Neural cell (in vitro differentiated cells): ENCODE measurements at regions not wholly inside any gene's neighbourhood (a gene's known extent, or its start where the extent isn't known, plus 50 kb on each side); places are given as distances from the start of the nearest gene placed in this dataset.

Experiments used
- H2AFZ ChIP-seq: fragments of 200-600, 300-800 bp; sonication (generic), shearing (Covaris generic); 2 replicates; pipeline ENCODE4 v1.6.0; 2014; ENCODE audit warnings: low read depth, mild to moderate bottlenecking, antibody characterized with exemption, low read length, moderate library complexity
- H3F3A ChIP-seq: fragments of 200-600 bp; shearing (Covaris generic); 2 replicates; pipeline ENCODE4 v1.6.1; 2016; ENCODE audit warnings: mild to moderate bottlenecking, moderate library complexity, mixed read lengths, antibody characterized with exemption, low read length; ENCODE audit not compliant: insufficient read depth, poor library complexity, severe bottlenecking
- H3K27ac ChIP-seq: fragments of 200-600, 300-800 bp; sonication (generic), shearing (Covaris generic); 2 replicates; pipeline ENCODE4 v1.5.1; 2014; ENCODE audit warnings: mild to moderate bottlenecking, low read length, moderate library complexity
- H3K27me3 ChIP-seq: fragments of 300-800, 200-600 bp; sonication (generic), shearing (Covaris generic); 2 replicates; pipeline ENCODE4 v1.6.0; 2014; ENCODE audit warnings: mild to moderate bottlenecking, low read depth, low read length, moderate library complexity; ENCODE audit not compliant: insufficient read depth
- H3K36me3 ChIP-seq: fragments of 300-800, 200-600 bp; sonication (generic), shearing (Covaris generic); 2 replicates; pipeline ENCODE4 v1.5.1; 2014; ENCODE audit warnings: mild to moderate bottlenecking, antibody characterized with exemption, low read length, moderate library complexity; ENCODE audit not compliant: insufficient read depth
- H3K4me2 ChIP-seq: fragments of 300-800, 200-600 bp; sonication (generic), shearing (Covaris generic); 2 replicates; pipeline ENCODE4 v1.6.0; 2014; ENCODE audit warnings: mild to moderate bottlenecking, low read length
- H3K4me3 ChIP-seq: fragments of 300-800, 200-600 bp; sonication (generic), shearing (Covaris generic); 2 replicates; pipeline ENCODE4 v1.5.1; 2014; ENCODE audit warnings: mild to moderate bottlenecking, low read length, moderate library complexity
- H3K79me2 ChIP-seq: fragments of 200-600 bp; shearing (Covaris generic); replicated peaks from 2 replicates; pipeline ENCODE4 v1.6.0; 2014; ENCODE audit warnings: mild to moderate bottlenecking, low read length, moderate library complexity; ENCODE audit not compliant: insufficient read depth
- H3K9ac ChIP-seq: fragments of 300-800, 200-600 bp; sonication (generic), shearing (Covaris generic); 2 replicates; pipeline ENCODE4 v1.6.1; 2016; ENCODE audit warnings: mild to moderate bottlenecking, low read length, mixed read lengths
- H3K9me2 ChIP-seq: fragments of 200-600 bp; shearing (Covaris generic); 2 replicates; pipeline ENCODE4 v1.6.1; 2016; ENCODE audit warnings: mild to moderate bottlenecking, low read length, mixed read lengths; ENCODE audit not compliant: insufficient read depth
- H3K9me3 ChIP-seq: fragments of 200-600, 300-800 bp; sonication (generic), shearing (Covaris generic); 2 replicates; pipeline ENCODE4 v1.6.1; 2016; ENCODE audit warnings: mild to moderate bottlenecking, mixed run types, low read length, moderate library complexity, mixed read lengths
- H4K20me1 ChIP-seq: fragments of 200-600 bp; shearing (Covaris generic); 2 replicates; pipeline ENCODE4 v1.6.1; 2016; ENCODE audit warnings: mild to moderate bottlenecking, mixed run types; ENCODE audit not compliant: insufficient read depth
- CTCF ChIP-seq: fragments of 450-650 bp; IDR thresholded peaks from 2 replicates; pipeline ENCODE4 v1.5.1; 2014; ENCODE audit warnings: antibody characterized with exemption, mild to moderate bottlenecking, moderate library complexity; ENCODE audit not compliant: poor library complexity, severe bottlenecking
- EP300 ChIP-seq: fragments of 450-650 bp; conservative IDR thresholded peaks from 2 replicates; pipeline ENCODE4 v1.6.1; 2014; ENCODE audit warnings: antibody characterized with exemption, mild to moderate bottlenecking, moderate library complexity; ENCODE audit not compliant: poor library complexity, severe bottlenecking
- EZH2 ChIP-seq: fragments of 200-600, 300-800 bp; shearing (Covaris generic), sonication (generic); IDR thresholded peaks from 2 replicates; pipeline ENCODE4 v1.6.1; 2014; ENCODE audit warnings: antibody characterized with exemption, low read length, borderline replicate concordance, mild to moderate bottlenecking; ENCODE audit not compliant: insufficient read depth, poor library complexity, severe bottlenecking
- MXI1 ChIP-seq: fragments of 450-650 bp; conservative IDR thresholded peaks from 2 replicates; pipeline ENCODE4 v1.6.1; 2014; ENCODE audit warnings: antibody characterized with exemption, mild to moderate bottlenecking; ENCODE audit not compliant: poor library complexity, severe bottlenecking
- POLR2AphosphoS5 ChIP-seq: IDR thresholded peaks from 2 replicates; pipeline ENCODE4 v1.6.1; 2012
- RAD21 ChIP-seq: fragments of 450-650 bp; conservative IDR thresholded peaks from 2 replicates; pipeline ENCODE4 v1.6.1; 2014; ENCODE audit warnings: antibody characterized with exemption, mild to moderate bottlenecking, moderate library complexity
- REST ChIP-seq: IDR thresholded peaks from 2 replicates; pipeline ENCODE4 v1.6.1; 2012; ENCODE audit warnings: borderline replicate concordance
- SMC3 ChIP-seq: fragments of 450-650 bp; conservative IDR thresholded peaks from 2 replicates; pipeline ENCODE4 v1.6.1; 2014; ENCODE audit warnings: antibody characterized with exemption, mild to moderate bottlenecking, moderate library complexity; ENCODE audit not compliant: poor library complexity
- TAF1 ChIP-seq: IDR thresholded peaks from 2 replicates; pipeline ENCODE4 v1.6.1; 2012; ENCODE audit warnings: low read depth

- Histone ChIP-seq H3K4me3 (no peak overlapping the region), H4K20me1 (no peaks in the 10 kb centered on the region), H3K27ac (no peak overlapping the region), H2AFZ (no peak overlapping the region), H3K36me3 (no peaks in the 10 kb centered on the region), H3K9me2 (no peaks in the 10 kb centered on the region), H3K9me3 (no peaks in the 10 kb centered on the region), H3K9ac (no peak overlapping the region), H3F3A (no peaks in the 10 kb centered on the region), H3K4me2 (no peak overlapping the region), H3K79me2 (no peaks in the 10 kb centered on the region), H3K27me3 (no peaks in the 10 kb centered on the region)
- TF ChIP-seq EZH2 (no peak), POLR2AphosphoS5 (no peak), SMC3 (no peak), EP300 (no peak), MXI1 (no peak), REST (no peak), TAF1 (no peak), CTCF (no peak), RAD21 (no peak)
Observed at GRCh38 chr19:30086220-30086619, 144.2 kb downstream of the URI1 start.

GRCh38 chr19:30086916-30087315 is 144.9 kb downstream of the URI1 start:
- Histone ChIP-seq H3K27me3 (no peaks in the 10 kb centered on the region), H3K79me2 (no peaks in the 10 kb centered on the region), H4K20me1 (no peaks in the 10 kb centered on the region), H3K27ac (no peak overlapping the region), H3K4me3 (no peak overlapping the region), H3K9ac (no peak overlapping the region), H3F3A (no peaks in the 10 kb centered on the region), H3K9me2 (no peaks in the 10 kb centered on the region), H3K36me3 (no peaks in the 10 kb centered on the region), H3K4me2 (no peak overlapping the region), H3K9me3 (no peaks in the 10 kb centered on the region), H2AFZ (no peak overlapping the region)
- TF ChIP-seq EZH2 = no peak
- no peak for TF ChIP-seq SMC3
- no peak for TF ChIP-seq MXI1
- no peak for TF ChIP-seq EP300
- TF ChIP-seq TAF1 = no peak

- H3F3A ChIP-seq = no peaks in the 10 kb centered on the region
- no peak overlapping the region for H3K4me3 ChIP-seq
- no peak overlapping the region for H3K9ac ChIP-seq
- H3K9me3 ChIP-seq = no peaks in the 10 kb centered on the region
- no peak overlapping the region for H3K4me2 ChIP-seq
- H4K20me1 ChIP-seq = no peaks in the 10 kb centered on the region
- no peak overlapping the region for H2AFZ ChIP-seq
- no peak overlapping the region for H3K27ac ChIP-seq
- TF ChIP-seq REST (no peak), EP300 (no peak), POLR2AphosphoS5 (no peak), TAF1 (no peak), SMC3 (no peak), MXI1 (no peak), RAD21 (no peak), CTCF (no peak), EZH2 (no peak)
- no peaks in the 10 kb centered on the region for H3K79me2 ChIP-seq
- H3K27me3 ChIP-seq = no peaks in the 10 kb centered on the region
- no peaks in the 10 kb centered on the region for H3K36me3 ChIP-seq
- H3K9me2 ChIP-seq = no peaks in the 10 kb centered on the region
Observed at GRCh38 chr19:30087381-30088138, 145.5 kb downstream of the URI1 start.
